K562 (cell line): ENCODE measurements at regions not wholly inside any gene's neighbourhood (a gene's known extent, or its start where the extent isn't known, plus 50 kb on each side); places are given as distances from the start of the nearest gene placed in this dataset.

Experiments used
- ATAC-seq: fragments of 200-7000 bp; cut with Tn5 transposase; 3 replicates; pipeline ENCODE4 v1.9.1; 2020; ENCODE audit warnings: moderate library complexity
- BruUV-seq: library from RNA; stranded (reverse); fragments of 400-500 nt; replicated peaks from 2 replicates; lab custom pipeline; 2021; lab: Mats Ljungman, UMichigan
- CTCF ChIA-PET: fragments of 300-600 bp; formaldehyde crosslinking; extraction: SDS; loops from one replicate; lab custom pipeline; 2021; ENCODE audit warnings: low intra/inter-chr PET ratio; lab: Yijun Ruan, JAX
- POLR2A ChIA-PET: fragments of 300-600, 350-650 bp; sonication (Branson Sonifier 250); formaldehyde crosslinking; extraction: SDS; loops from one replicate; lab custom pipeline; 2021; ENCODE audit warnings: antibody characterized with exemption, inconsistent platforms; lab: Yijun Ruan, JAX
- DNase-seq, 4 experiments: peaks; one replicate each; pipeline versions ENCODE4 v3.0.0 to v3.0.0-alpha.2; 2011 to 2018; ENCODE audit warnings: low spot score in 3 of 4, mixed read lengths in 3 of 4; ENCODE audit errors: extremely low read depth in 1 of 4
- FAIRE-seq: peaks from 2 replicates; lab custom pipeline; 2011; peaks lifted over from hg19 to GRCh38; lab: Jason Lieb, UNC
- H2AFZ ChIP-seq: 2 replicates; pipeline ENCODE4 v1.6.0; 2011; ENCODE audit warnings: low read depth, low read length, control low read depth, inconsistent platforms
- H3K27ac ChIP-seq: fragments of 200-600 bp; 3 replicates; pipeline ENCODE4 v1.8.0; 2011; ENCODE audit warnings: low read depth, mild to moderate bottlenecking, control low read depth, inconsistent platforms, low read length, moderate library complexity, mixed read lengths; ENCODE audit errors: extremely low read depth
- H3K27me3 ChIP-seq, 2 experiments: fragments of 300-600 bp in 1 of 2; 2 replicates in 1 of 2; 3 replicates in 1 of 2; pipeline versions ENCODE4 v1.6.0 to v1.8.0; 2011; ENCODE audit warnings: inconsistent platforms in 2 of 2, low read length in 2 of 2, mild to moderate bottlenecking in 1 of 2, mixed read lengths in 1 of 2, moderate library complexity in 1 of 2; ENCODE audit not compliant: control insufficient read depth in 2 of 2, insufficient read depth in 2 of 2
- H3K36me3 ChIP-seq: fragments of 300-600 bp; 3 replicates; pipeline ENCODE4 v1.8.0; 2011; ENCODE audit warnings: mild to moderate bottlenecking, low read length, inconsistent platforms; ENCODE audit not compliant: control insufficient read depth, insufficient read depth
- H3K4me1 ChIP-seq, 2 experiments: fragments of 200-600 bp in 1 of 2; replicated peaks in 1 of 2; 2 replicates in 1 of 2; 3 replicates in 1 of 2; pipeline versions ENCODE4 v1.5.1 to v1.8.0; 2011; ENCODE audit warnings: inconsistent platforms in 2 of 2, low read length in 2 of 2, mild to moderate bottlenecking in 1 of 2, mixed read lengths in 1 of 2, moderate library complexity in 1 of 2; ENCODE audit not compliant: control insufficient read depth in 2 of 2, insufficient read depth in 2 of 2
- H3K4me2 ChIP-seq: 2 replicates; pipeline ENCODE4 v1.6.1; 2011; ENCODE audit warnings: low read length, control low read depth, inconsistent platforms, mixed read lengths; ENCODE audit not compliant: insufficient read depth
- H3K4me3 ChIP-seq: fragments of 200-600 bp; sonication (generic), shearing (Covaris generic); 2 replicates; pipeline ENCODE4 v1.5.1; 2016; ENCODE audit warnings: control low read depth, inconsistent platforms
- H3K79me2 ChIP-seq: fragments of 200-600 bp; 3 replicates; pipeline ENCODE4 v1.8.0; 2011; ENCODE audit warnings: low read length, inconsistent platforms; ENCODE audit not compliant: control insufficient read depth, insufficient read depth
- H3K9ac ChIP-seq, 2 experiments: 2 replicates each; pipeline versions ENCODE4 v1.6.0 to v1.6.1; 2011; ENCODE audit warnings: low read depth in 2 of 2, low read length in 2 of 2, control low read depth in 1 of 2, inconsistent platforms in 1 of 2, mild to moderate bottlenecking in 1 of 2, mixed read lengths in 1 of 2; ENCODE audit not compliant: insufficient read depth in 1 of 2
- H3K9me1 ChIP-seq: one replicate; pipeline ENCODE4 v1.6.0; 2011; ENCODE audit warnings: inconsistent platforms, mild to moderate bottlenecking, low read length, moderate library complexity; ENCODE audit not compliant: control insufficient read depth, insufficient read depth
- H3K9me3 ChIP-seq: replicated peaks from 2 replicates; pipeline ENCODE4 v1.5.1; 2011; ENCODE audit warnings: low read depth, low read length, inconsistent platforms; ENCODE audit not compliant: control insufficient read depth, insufficient read depth
- H4K20me1 ChIP-seq: replicated peaks from 2 replicates; pipeline ENCODE4 v1.6.1; 2011; ENCODE audit warnings: low read length, inconsistent platforms, mixed read lengths; ENCODE audit not compliant: control insufficient read depth, insufficient read depth
- C11orf30 ChIP-seq: fragments of 450-650 bp; IDR thresholded peaks from 2 replicates; pipeline ENCODE4 v1.6.1; 2016; ENCODE audit warnings: low read depth, mild to moderate bottlenecking
- FOXK2 ChIP-seq, 2 experiments: fragments of 450-650 bp; IDR thresholded peaks in 1 of 2; conservative IDR thresholded peaks in 1 of 2; 2 replicates each; pipeline ENCODE4 v1.6.1; 2016; ENCODE audit warnings: low read depth in 2 of 2, mild to moderate bottlenecking in 1 of 2
- HDGF ChIP-seq: fragments of 450-650 bp; IDR thresholded peaks from 2 replicates; pipeline ENCODE4 v1.6.1; 2016
- HES1 ChIP-seq: fragments of 450-650 bp; IDR thresholded peaks from 2 replicates; pipeline ENCODE4 v1.6.1; 2016; ENCODE audit warnings: low read depth, mild to moderate bottlenecking, moderate library complexity
- MIER1 ChIP-seq: fragments of 450-650 bp; IDR thresholded peaks from 2 replicates; pipeline ENCODE4 v1.6.1; 2016; ENCODE audit warnings: antibody characterized with exemption, mild to moderate bottlenecking, low read depth
- SNRNP70 ChIP-seq: fragments of 200-400 bp; formaldehyde crosslinking; optimal IDR thresholded peaks from 2 replicates; pipeline ENCODE3; 2017; ENCODE audit warnings: low read depth, low read length
- TCF7L2 ChIP-seq: fragments of 150-350 bp; IDR thresholded peaks from 2 replicates; pipeline ENCODE4 v1.6.1; 2016; ENCODE audit warnings: low read depth, mild to moderate bottlenecking, low read length, moderate library complexity
- U2AF1 ChIP-seq: fragments of 200-400 bp; formaldehyde crosslinking; optimal IDR thresholded peaks from 2 replicates; pipeline ENCODE3; 2017; ENCODE audit warnings: mild to moderate bottlenecking, low read depth, low read length, moderate library complexity
- ZBTB11 ChIP-seq, 3 experiments: fragments of 200-800 bp in 1 of 3; fragments of 250-450 bp in 1 of 3; fragments of 450-650 bp in 1 of 3; sonication (Bioruptor Pico) in 1 of 3; sonication (Bioruptor generic) in 1 of 3; formaldehyde crosslinking in 1 of 3; IDR thresholded peaks; 2 replicates each; pipeline versions ENCODE4 v1.6.1 to v1.8.0; 2016 to 2022; ENCODE audit warnings: mild to moderate bottlenecking in 2 of 3, missing genetic modification characterization in 2 of 3, missing compliant biosample characterization in 1 of 3, moderate library complexity in 1 of 3
- ZC3H4 ChIP-seq: sonication (generic); formaldehyde crosslinking; IDR thresholded peaks from 2 replicates; pipeline ENCODE4 v1.9.0; 2021; ENCODE audit warnings: missing genetic modification reagents, borderline replicate concordance
- ZNF165 ChIP-seq: fragments of 250-450 bp; sonication (Bioruptor Pico); IDR thresholded peaks from 2 replicates; pipeline ENCODE4 v1.4.0; 2020; ENCODE audit warnings: borderline replicate concordance
- ZNF174 ChIP-seq: fragments of 250-450 bp; sonication (Bioruptor Pico); IDR thresholded peaks from 2 replicates; pipeline ENCODE4 v1.4.0; 2020; ENCODE audit warnings: mild to moderate bottlenecking
- ZNF589 ChIP-seq: fragments of 200-800 bp; sonication (Bioruptor generic); IDR thresholded peaks from 2 replicates; pipeline ENCODE4 v1.6.1; 2016; ENCODE audit warnings: low read depth, missing genetic modification characterization, missing compliant biosample characterization
- WGBS: fragments of 100-300 bp; shearing (Covaris generic); methylation state at CpG from one replicate; pipeline ENCODE4 v1.1.6; 2016; ENCODE audit warnings: low coverage, mixed read lengths; ENCODE audit not compliant: insufficient coverage; ENCODE audit errors: missing lambda C conversion rate; 5-methylcytosine and 5-hydroxymethylcytosine counted together
- in situ Hi-C: fragments of 300-500 bp; cut with MboI; formaldehyde crosslinking; loops from 4 replicates; pipeline ENCODE4 v1.15.0; 2018; ENCODE audit warnings: inconsistent platforms, mixed read lengths
- intact Hi-C: fragments of 100-400 bp; cut with micrococcal nuclease; formaldehyde crosslinking; loops from 2 replicates; pipeline ENCODE4 v1.14.2; 2022
- TF ChIP-seq, protein P1 (sequence below): IDR thresholded peaks from 2 replicates; pipeline ENCODE4 v1.6.1; 2011; ENCODE audit warnings: borderline replicate concordance, low read depth, mild to moderate bottlenecking, moderate library complexity, low read length; ENCODE audit not compliant: insufficient read depth, poor library complexity, severe bottlenecking

GRCh38 chr14:101440496-101440895 is 120.8 kb upstream of the DIO3 start (continued):
- TF ChIP-seq U2AF1 (no peak), MIER1 (no peak), ZNF165 (no peak), ZNF589 (no peak), HES1 (no peak), ZNF174 (CRISPR knock-in tag) (no peak), ZC3H4 (CRISPR knock-in tag) (no peak)

DNA sequence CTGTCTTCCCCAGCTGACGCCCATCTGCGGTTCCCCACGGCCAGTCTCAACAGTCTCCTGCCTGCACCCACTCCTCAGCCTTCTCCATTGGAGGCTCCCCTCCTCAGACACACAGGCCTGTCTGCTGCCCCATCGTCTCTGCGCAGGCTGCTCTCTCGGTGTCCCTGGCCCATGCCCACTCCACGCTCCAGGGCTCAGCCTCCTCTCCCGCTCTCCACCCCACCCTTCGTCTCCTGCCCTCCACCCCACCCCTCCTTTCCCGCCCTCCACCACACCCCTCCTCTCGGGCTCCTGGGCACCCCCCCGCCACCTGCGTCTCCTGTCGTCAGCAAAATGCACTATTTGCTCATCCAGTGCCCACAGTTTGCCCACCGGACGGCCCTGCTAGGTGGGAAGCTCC is 119.6 kb upstream of the DIO3 start:
- Histone ChIP-seq H3K36me3 (no peaks in the 10 kb centered on the region), H4K20me1 (no peaks in the 10 kb centered on the region), H3K4me1 (peaks cover 0 to 3% of the 10 kb centered on the region in 2 experiments; a peak in 1 of 5 replicates), H2AFZ (no peak overlapping the region), H3K9ac (no peak overlapping the region), H3K9me3 (no peaks in the 10 kb centered on the region), H3K27ac (no peak overlapping the region), H3K27me3 (peaks cover 10 to 33% of the 10 kb centered on the region in 2 experiments; a peak in 4 of 5 replicates), H3K4me3 (no peak overlapping the region), H3K9me1 (no peaks in the 10 kb centered on the region), H3K79me2 (no peaks in the 10 kb centered on the region), H3K4me2 (no peak overlapping the region)
- ATAC-seq (no peak), FAIRE-seq (no peak), DNase-seq (no peak)
- no TSS peak for BruUV-seq
- in situ Hi-C loops (no loop called here), intact Hi-C loops (no loop called here)
- CTCF ChIA-PET = no interaction called here
- POLR2A ChIA-PET = no interaction called here
- 5% methylated on average over 11 of the region's 16 CpGs for WGBS
- TF ChIP-seq HDGF (no peak), FOXK2 (conservative IDR thresholded peaks at IDR 0.05 in 1 of 2, IDR thresholded peaks at IDR 0.05 in 1 of 2; ENCODE audit: low read depth in 2 of 2) (no peak), ZBTB11 (CRISPR knock-in tag; IDR thresholded peaks at IDR 0.05) (no peak), TCF7L2 (no peak), SNRNP70 (no peak), C11orf30 (no peak)
- TF ChIP-seq, protein P1, sequence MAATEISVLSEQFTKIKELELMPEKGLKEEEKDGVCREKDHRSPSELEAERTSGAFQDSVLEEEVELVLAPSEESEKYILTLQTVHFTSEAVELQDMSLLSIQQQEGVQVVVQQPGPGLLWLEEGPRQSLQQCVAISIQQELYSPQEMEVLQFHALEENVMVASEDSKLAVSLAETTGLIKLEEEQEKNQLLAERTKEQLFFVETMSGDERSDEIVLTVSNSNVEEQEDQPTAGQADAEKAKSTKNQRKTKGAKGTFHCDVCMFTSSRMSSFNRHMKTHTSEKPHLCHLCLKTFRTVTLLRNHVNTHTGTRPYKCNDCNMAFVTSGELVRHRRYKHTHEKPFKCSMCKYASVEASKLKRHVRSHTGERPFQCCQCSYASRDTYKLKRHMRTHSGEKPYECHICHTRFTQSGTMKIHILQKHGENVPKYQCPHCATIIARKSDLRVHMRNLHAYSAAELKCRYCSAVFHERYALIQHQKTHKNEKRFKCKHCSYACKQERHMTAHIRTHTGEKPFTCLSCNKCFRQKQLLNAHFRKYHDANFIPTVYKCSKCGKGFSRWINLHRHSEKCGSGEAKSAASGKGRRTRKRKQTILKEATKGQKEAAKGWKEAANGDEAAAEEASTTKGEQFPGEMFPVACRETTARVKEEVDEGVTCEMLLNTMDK = no peak
